ENCODE measurements at regions not wholly inside any gene's neighbourhood (a gene's known extent, or its start where the extent isn't known, plus 50 kb on each side); places are given as distances from the start of the nearest gene placed in this dataset.

GRCh38 chrX:45743081-45743533 lies 542.4 kb upstream of the DIPK2B start:
- Histone ChIP-seq H3K36me3 (ENCODE audit: insufficient read depth, low read length) (no peaks in the 10 kb centered on the region), H2AFZ (ENCODE audit: low read length) (no peak overlapping the region), H3K4me2 (ENCODE audit: low read length) (no peak overlapping the region), H3K27ac (ENCODE audit: low read depth, low read length, poor library complexity, severe bottlenecking) (no peak overlapping the region), H3K4me1 (ENCODE audit: insufficient read depth, low read length, severe bottlenecking) (no peaks in the 10 kb centered on the region), H4K20me1 (ENCODE audit: insufficient read depth, low read length) (no peaks in the 10 kb centered on the region), H3F3A (ENCODE audit: insufficient read depth, low read length) (no peaks in the 10 kb centered on the region), H3K9me3 (ENCODE audit: low read length) (no peaks in the 10 kb centered on the region), H3K9ac (ENCODE audit: low read length) (no peak overlapping the region), H3K27me3 (ENCODE audit: insufficient read depth, low read length) (no peaks in the 10 kb centered on the region), H3K4me3 (ENCODE audit: low read depth, low read length, poor library complexity, severe bottlenecking) (no peak overlapping the region), H3K79me2 (ENCODE audit: insufficient read depth, low read length) (no peaks in the 10 kb centered on the region), H3K9me2 (ENCODE audit: low read depth, low read length) (no peaks in the 10 kb centered on the region)
- TF ChIP-seq EZH2 (IDR thresholded peaks at IDR 0.05; ENCODE audit: borderline replicate concordance, low read length) = no peak
- no peak for TF ChIP-seq CTCF (IDR thresholded peaks at IDR 0.05; ENCODE audit: low read length)

GRCh38 chrX:45740291-45740690 lies 539.6 kb upstream of the DIPK2B start:
- Histone ChIP-seq H3K79me2 (ENCODE audit: insufficient read depth, low read length) (no peaks in the 10 kb centered on the region), H3K36me3 (ENCODE audit: insufficient read depth, low read length) (no peaks in the 10 kb centered on the region), H3K27ac (ENCODE audit: low read depth, low read length, poor library complexity, severe bottlenecking) (no peak overlapping the region), H3K4me1 (ENCODE audit: insufficient read depth, low read length, severe bottlenecking) (no peaks in the 10 kb centered on the region), H3K9me2 (ENCODE audit: low read depth, low read length) (no peaks in the 10 kb centered on the region), H3K27me3 (ENCODE audit: insufficient read depth, low read length) (no peaks in the 10 kb centered on the region), H3K9me3 (ENCODE audit: low read length) (no peaks in the 10 kb centered on the region), H3K4me2 (ENCODE audit: low read length) (no peak overlapping the region), H3K4me3 (ENCODE audit: low read depth, low read length, poor library complexity, severe bottlenecking) (no peak overlapping the region), H4K20me1 (ENCODE audit: insufficient read depth, low read length) (no peaks in the 10 kb centered on the region), H3F3A (ENCODE audit: insufficient read depth, low read length) (no peaks in the 10 kb centered on the region), H3K9ac (ENCODE audit: low read length) (no peak overlapping the region), H2AFZ (ENCODE audit: low read length) (no peak overlapping the region)
- TF ChIP-seq EZH2 (IDR thresholded peaks at IDR 0.05; ENCODE audit: borderline replicate concordance, low read length) = no peak
- no peak for TF ChIP-seq CTCF (IDR thresholded peaks at IDR 0.05; ENCODE audit: low read length)

GRCh38 chrX:45735571-45735970 lies 534.9 kb upstream of the DIPK2B start:
- Histone ChIP-seq H2AFZ (ENCODE audit: low read length) (no peak overlapping the region), H3K4me3 (ENCODE audit: low read depth, low read length, poor library complexity, severe bottlenecking) (no peak overlapping the region), H4K20me1 (ENCODE audit: insufficient read depth, low read length) (no peaks in the 10 kb centered on the region), H3F3A (ENCODE audit: insufficient read depth, low read length) (no peaks in the 10 kb centered on the region), H3K79me2 (ENCODE audit: insufficient read depth, low read length) (no peaks in the 10 kb centered on the region), H3K9me3 (ENCODE audit: low read length) (no peaks in the 10 kb centered on the region), H3K9me2 (ENCODE audit: low read depth, low read length) (no peaks in the 10 kb centered on the region), H3K4me1 (ENCODE audit: insufficient read depth, low read length, severe bottlenecking) (no peaks in the 10 kb centered on the region), H3K36me3 (ENCODE audit: insufficient read depth, low read length) (no peaks in the 10 kb centered on the region), H3K4me2 (ENCODE audit: low read length) (no peak overlapping the region), H3K27ac (ENCODE audit: low read depth, low read length, poor library complexity, severe bottlenecking) (no peak overlapping the region), H3K27me3 (ENCODE audit: insufficient read depth, low read length) (no peaks in the 10 kb centered on the region), H3K9ac (ENCODE audit: low read length) (no peak overlapping the region)
- TF ChIP-seq CTCF (IDR thresholded peaks at IDR 0.05; ENCODE audit: low read length) = no peak
- no peak for TF ChIP-seq EZH2 (IDR thresholded peaks at IDR 0.05; ENCODE audit: borderline replicate concordance, low read length)

Measured in OCI-LY1 (cell line).